GM12892 (cell line): ENCODE measurements at regions not wholly inside any gene's neighbourhood (a gene's known extent, or its start where the extent isn't known, plus 50 kb on each side); places are given as distances from the start of the nearest gene placed in this dataset.
A peak's percentile ranks its signal among the peaks of the same experiment; 100 is the strongest.
"Not testable (repeated sequence)": the region's sequence is repeated elsewhere in the genome, so short reads cannot be mapped to it uniquely, and the experiment has no call there.

Experiments used
- DNase-seq: peaks from one replicate; pipeline ENCODE4 v3.0.0; 2011; ENCODE audit not compliant: insufficient read length
- FAIRE-seq: peaks from 2 replicates; lab custom pipeline; 2011; peaks lifted over from hg19 to GRCh38; lab: Jason Lieb, UNC
- POLR2A ChIP-seq: IDR thresholded peaks from 2 replicates; pipeline ENCODE4 v1.6.1; 2011; ENCODE audit warnings: low read depth, low read length, control low read depth
- POLR2AphosphoS5 ChIP-seq: IDR thresholded peaks from 2 replicates; pipeline ENCODE4 v1.6.1; 2011; ENCODE audit warnings: low read depth, low read length, control low read depth
- TAF1 ChIP-seq: IDR thresholded peaks from 2 replicates; pipeline ENCODE4 v1.6.1; 2011; ENCODE audit warnings: low read depth, mild to moderate bottlenecking, control low read depth, low read length, borderline replicate concordance

DNA sequence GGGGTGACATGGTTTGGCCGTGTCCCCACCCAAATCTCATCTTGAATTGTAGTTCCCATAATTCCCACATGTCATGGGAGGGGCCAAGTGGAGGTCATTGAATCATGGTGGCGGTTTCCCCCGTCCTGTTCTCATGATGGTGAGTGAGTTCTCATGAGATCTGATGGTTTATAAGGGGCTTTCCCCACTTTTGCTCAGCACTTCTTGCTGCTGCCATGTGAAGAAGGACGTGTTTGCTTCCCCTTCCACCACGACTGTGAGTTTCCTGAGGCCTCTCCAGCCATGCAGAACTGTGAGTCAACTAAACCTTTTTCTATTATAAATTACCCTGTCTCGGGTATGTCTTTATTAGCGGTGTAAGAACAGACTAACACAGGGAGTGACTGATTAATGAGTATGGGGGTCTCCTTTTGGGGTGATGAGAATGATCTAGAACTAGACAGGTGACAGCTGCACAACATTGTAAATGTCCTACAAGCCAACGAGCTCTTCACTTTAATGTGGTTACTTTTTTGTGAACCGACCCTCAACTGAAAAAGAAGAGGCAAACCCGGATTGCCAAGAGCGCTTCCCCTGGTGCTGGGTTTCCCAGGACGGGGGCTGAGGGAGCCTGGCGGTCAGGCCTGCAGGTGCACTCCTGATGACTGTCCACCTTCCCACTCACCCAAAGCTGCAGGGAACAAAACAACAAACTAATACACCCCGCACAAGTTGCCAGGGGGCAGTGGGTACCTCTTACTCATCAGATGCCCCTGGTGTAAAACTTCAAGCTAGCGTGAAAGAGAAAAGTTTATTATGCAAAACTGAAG lies 90.1 kb downstream of the NCOR2 start:
- TF ChIP-seq TAF1 (no peak), POLR2A (no peak)
- DNase-seq = no peak
- FAIRE-seq = peak; percentile 80

DNA sequence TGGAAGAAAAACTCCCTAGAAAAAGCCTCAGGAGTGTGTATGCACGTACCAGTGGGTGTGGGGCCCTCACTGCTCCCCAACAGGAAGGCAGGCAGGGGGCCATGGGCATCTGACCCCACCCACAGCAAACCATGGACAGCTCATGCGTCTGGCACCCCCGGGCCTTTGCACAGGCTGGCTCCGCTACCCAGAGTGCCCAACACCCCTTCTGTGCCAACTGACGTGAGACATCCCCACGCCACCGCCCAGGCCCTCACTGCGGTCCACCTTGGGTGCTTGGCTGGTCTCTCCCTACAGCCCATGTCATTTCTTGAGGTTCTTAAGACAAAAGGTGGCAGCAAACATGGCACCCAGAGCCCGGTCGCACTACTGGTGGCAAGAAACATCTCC lies 91.4 kb downstream of the NCOR2 start:
- DNase-seq (no peak), FAIRE-seq (no peak)
- no peak for TF ChIP-seq POLR2A
- TF ChIP-seq POLR2AphosphoS5 = no peak
- TF ChIP-seq TAF1 = no peak

DNA sequence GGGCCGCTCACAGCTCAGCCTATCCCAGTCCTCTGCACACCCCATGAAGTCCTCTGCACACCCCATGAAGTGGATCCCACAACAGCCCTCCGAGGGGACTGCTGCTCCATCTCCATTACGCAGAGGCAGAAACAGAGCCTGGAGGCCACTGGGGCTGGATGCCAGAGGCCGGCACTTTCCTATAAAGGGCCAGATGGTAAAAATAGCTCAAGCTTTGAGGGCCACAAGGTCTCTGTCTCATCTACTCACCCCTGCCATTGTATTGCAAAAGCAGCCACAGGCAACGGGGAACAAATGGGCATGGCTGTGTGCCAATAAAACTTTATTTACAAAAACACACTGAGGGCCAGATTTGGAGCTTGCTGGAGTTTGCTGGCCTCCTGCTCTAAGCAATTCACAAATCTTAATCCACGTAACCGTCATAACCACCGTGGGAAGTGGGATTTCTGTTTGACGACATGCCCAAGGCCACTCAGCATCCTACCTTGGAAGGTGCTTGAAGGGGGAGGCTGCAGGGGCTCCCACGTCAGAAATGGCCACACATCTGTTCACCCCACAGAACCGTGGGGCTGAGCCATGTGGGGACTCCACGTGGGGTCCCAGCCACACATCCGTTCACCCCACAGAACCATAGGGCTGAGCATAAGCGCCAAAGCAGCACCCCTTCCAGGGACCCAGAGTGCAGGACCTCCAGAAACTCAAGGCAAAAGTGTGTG lies 92.0 kb downstream of the NCOR2 start:
- no peak for DNase-seq
- FAIRE-seq = no peak
- no peak for TF ChIP-seq POLR2AphosphoS5
- TF ChIP-seq POLR2A = no peak
- no peak for TF ChIP-seq TAF1

DNA sequence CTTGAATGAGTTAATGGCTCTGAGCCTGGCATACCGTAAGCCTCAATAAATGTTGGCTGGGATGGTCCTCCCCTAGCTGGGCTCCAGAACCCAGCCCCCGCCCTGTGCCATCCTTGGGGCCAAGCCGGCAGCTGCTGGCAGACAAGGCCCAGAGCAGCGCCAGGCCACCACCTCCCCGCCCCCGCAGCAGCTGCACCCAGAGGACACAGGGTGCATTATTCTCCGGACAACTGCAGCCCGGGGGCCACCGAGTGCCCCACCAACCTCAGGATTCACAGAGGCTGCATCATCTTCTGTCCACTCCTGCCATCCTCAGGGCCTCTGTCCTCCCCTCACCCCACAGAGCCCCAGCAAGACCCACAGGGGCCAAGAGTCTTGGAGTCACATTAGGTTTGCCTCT lies 92.7 kb downstream of the NCOR2 start:
- FAIRE-seq = no peak
- TF ChIP-seq POLR2AphosphoS5 (no peak), POLR2A (no peak), TAF1 (no peak)

GRCh38 chr12:124472690-124473279 lies 94.6 kb downstream of the NCOR2 start:
- FAIRE-seq (no peak), DNase-seq (no peak)
- TF ChIP-seq TAF1 (no peak), POLR2A (no peak), POLR2AphosphoS5 (no peak)

More for the DNA sequence above, 92.7 kb downstream of the NCOR2 start:
- DNase-seq = no peak

- no peak for DNase-seq
- FAIRE-seq = no peak
- TF ChIP-seq POLR2A = no peak
- TF ChIP-seq TAF1 = no peak
- no peak for TF ChIP-seq POLR2AphosphoS5
These were observed 95.6 kb downstream of the NCOR2 start for GRCh38 chr12:124471828-124472227.

DNA sequence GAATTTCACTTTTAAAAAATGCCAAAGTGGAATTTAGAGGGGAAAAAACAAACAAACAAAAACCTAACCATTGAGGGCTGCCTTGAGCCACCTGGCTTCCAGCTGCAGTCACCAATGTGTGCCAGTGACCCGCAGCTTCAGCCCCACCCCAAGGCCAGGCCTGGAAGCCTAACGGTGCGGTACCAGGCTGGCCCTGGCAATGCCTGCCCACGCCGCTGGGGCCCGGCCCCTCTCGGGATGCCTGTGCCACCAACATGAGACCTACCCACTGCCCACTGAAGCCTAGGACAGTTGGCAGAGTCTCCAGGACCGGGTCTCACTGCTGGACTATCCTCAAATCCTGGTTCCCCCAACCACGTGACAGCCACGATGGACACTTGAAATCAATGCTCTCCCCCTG lies 96.6 kb downstream of the NCOR2 start:
- TF ChIP-seq POLR2A (no peak), TAF1 (no peak), POLR2AphosphoS5 (no peak)
- DNase-seq (no peak), FAIRE-seq (no peak)

DNA sequence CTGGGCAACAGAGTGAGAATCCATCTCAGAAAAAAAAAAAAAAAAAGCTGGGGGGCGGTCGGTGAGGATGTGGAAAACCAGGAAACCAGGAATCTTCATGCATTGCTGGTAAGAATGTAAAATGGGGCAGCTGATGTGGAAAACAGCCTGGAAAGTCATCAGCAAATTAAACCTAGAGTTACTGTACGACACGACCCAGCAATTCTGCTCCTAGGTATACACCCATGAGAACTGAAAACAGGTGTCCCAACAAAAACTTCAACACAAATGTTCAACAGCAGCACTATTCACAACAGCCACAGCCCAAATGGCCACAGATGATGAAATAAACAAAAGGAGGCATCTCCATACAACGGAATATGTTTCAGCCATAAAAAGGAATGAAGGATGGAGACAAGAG lies 97.3 kb downstream of the NCOR2 start:
- FAIRE-seq = no peak
- no peak for DNase-seq
- TF ChIP-seq POLR2A (no peak), POLR2AphosphoS5 (no peak), TAF1 (no peak)

DNA sequence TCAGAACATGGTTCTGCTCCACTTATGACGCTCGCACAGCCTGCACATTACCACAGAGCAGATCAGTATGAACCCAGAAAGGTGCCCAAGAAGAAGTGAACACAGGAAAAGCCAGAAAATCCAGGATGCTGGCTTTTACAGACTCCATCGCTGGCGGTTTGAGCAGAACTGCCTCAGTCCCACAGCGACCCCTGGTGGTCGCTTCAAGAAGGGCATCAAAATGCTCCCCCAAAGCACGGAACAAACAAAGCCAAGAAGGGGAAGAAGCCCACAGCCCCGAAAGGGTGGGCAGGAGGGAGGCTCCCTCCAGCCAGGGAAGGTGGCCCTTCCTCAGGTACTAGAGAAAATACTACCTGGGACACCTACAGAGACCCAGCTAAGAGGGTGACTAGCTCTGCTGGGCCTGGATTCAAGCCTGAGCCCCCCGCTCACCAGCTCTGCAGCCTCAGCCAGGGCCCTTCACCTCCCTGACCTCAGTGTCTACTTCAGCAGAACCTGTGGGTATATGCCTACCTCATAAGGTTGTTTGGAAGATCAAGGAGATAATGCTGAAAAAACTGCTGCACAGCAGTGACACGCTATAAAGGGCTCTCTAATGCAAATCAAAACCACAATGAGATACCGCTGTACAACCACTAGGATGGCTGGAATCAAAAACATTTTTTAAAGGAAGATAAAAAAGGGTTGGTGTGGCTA lies 98.1 kb downstream of the NCOR2 start:
- FAIRE-seq (no peak), DNase-seq (no peak)
- TF ChIP-seq POLR2AphosphoS5 (no peak), POLR2A (no peak), TAF1 (no peak)

- FAIRE-seq, DNase-seq: not testable (repeated sequence)
These were observed 99.9 kb downstream of the NCOR2 start for GRCh38 chr12:124467549-124467948.
